GM21526 (cell line): ENCODE measurements at regions not wholly inside any gene's neighbourhood (a gene's known extent, or its start where the extent isn't known, plus 50 kb on each side); places are given as distances from the start of the nearest gene placed in this dataset.

ENCODE experiments used
- ATAC-seq: cut with Tn5 transposase; IDR thresholded peaks from one replicate; pipeline ENCODE4 v1.9.1; 2021; ENCODE audit warnings: moderate library complexity; ENCODE audit not compliant: unreplicated experiment, low FRiP score

DNA sequence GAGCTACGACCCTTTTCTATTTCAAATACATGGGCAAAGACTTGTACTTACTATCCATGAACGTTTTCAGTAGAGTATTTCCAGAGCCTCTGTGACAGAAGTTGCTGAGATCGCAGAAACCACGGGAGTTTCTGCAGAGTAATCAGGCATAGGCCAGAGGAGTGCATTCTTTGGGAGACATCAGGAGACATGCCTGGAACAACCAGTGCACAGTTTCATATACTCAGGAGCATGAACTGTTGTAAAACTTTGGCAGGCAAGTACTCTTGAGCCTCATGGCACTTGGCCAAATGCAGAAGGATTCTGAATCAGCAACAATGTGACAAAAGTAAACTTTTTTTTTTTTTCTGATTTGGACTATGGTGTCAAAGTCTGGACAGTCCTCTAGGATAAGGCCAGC, 307.1 kb downstream of the GRB14 start:
- no peak for ATAC-seq

DNA sequence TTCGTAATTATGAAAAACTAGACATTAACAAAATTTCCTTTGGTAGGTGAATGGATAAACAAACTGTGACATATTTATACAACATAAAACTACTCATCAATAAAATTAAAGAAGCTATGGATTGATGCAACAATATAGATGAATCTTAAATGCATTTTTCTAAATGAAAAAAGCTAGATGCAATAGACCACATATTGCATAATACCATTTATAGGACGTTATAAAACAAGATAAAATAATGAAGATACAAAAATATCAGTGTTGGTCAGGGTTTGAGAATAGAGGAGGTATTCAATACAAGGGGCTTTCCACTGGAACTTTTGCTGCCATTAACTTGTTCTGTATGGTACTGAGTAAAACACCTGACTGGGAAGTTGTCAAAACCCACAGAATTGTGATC, 314.4 kb downstream of the GRB14 start:
- no peak for ATAC-seq

DNA sequence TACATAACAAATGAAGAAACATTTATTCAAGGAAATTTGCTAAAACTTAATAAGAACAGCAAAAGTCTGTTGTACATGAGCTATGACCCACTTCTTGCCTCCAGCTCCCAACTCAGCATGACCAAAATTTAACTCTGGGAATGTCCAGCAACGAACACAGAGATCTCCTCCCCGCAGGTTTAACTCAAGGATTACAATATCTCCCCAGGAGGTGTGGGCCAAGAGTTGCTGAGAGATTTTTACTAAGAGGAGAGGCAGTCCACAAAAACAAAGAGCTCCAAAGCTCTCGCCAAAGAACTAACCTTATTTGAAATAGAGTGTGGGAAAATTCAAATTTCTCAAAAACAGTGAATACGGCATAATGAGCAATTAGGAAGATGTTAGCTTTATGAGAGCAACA, 318.5 kb downstream of the GRB14 start:
- ATAC-seq: no peak

DNA sequence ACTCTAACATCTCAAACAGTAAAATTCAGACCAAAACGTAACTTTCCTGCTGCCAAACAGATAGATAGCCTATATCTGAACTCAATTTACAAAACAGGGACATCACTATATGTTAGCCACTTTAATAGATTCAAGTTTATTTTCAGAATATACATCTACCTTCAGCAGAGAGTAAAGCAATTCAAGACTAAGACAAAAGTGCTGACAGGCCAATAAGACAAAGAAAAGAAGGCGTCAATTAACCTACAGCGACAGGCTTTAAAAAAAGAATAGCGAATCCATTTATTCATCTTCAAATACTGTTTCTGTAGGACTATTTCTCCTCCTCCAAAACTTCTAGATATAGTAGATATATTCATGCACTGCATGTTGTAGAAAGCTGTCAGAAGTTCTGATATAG, 333.0 kb downstream of the GRB14 start:
- no peak for ATAC-seq

DNA sequence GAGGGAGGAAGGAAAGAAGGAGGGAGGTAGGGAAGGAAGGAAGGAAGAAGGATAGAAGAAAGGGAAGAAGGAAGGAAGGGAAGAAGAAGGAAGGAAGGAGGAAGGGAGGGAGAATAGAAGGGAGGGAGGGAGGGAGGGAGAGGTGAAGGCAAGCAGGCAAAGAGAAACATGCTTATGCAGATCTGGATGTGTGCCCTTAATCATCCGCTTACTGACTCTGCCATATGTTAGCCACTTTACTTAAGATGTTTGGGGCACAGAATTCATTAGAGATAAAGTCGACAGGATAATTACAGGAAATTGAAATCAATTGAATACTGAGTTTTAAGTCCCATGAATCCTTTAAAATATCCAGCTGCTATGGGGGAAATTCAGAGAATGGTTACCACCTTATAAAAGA, 334.2 kb downstream of the GRB14 start:
- ATAC-seq: no peak

DNA sequence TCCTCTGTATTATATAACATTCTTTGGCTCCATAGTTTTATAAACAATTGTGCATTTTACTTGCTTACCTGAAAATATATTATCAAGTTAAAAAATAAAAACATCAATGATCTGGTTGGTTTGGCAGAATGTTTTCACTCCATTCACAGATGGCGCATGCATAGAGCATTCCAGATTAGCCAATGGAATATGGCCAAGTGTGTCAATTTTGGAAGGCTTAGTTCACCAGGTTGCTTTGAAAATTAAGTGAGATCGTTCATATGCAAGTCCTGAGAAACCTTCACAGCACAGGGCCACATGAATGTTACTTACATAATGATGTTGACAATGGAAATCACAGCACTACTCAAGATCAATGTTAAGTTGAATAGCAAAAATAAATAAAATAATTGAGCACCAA, 335.7 kb downstream of the GRB14 start:
- no peak for ATAC-seq

DNA sequence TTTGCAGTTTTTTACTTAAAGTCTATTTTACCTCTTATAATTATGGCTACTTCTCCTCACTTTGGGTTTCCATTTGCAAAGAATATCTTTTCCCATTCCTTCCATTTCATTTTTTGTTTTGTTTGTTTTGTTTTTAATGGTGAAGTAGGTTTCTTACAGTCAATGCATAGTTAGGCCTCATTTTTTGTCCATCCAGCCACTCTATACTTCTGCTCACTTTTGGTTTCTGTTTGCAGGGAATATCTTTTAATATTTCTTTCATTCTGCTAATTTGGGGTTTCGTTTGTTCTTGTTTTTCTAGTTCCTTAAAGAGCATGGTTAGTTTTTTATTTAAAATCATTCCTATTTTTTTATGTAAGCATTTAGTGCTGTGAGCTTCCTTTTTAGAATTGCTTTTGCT, 339.4 kb downstream of the GRB14 start:
- no peak for ATAC-seq

DNA sequence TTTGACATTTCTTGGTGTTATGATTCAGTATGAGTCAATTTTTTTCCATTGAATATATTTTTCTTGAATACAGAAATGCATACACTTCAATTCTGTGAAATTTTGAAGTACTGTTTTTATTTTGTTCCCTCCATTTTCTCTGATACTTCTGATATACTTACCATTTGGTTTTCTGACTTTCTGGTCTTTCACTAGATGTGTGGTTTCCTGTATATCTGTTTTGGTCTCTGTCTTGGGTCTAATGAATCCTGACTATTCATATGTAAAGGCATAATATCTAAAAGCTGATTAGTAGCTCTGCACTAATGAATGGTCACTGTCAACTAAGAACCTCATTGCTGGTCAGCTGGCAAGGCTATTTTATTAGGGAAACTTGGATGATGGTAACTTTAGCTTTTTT, 345.6 kb downstream of the GRB14 start:
- ATAC-seq: peak; percentile 51

DNA sequence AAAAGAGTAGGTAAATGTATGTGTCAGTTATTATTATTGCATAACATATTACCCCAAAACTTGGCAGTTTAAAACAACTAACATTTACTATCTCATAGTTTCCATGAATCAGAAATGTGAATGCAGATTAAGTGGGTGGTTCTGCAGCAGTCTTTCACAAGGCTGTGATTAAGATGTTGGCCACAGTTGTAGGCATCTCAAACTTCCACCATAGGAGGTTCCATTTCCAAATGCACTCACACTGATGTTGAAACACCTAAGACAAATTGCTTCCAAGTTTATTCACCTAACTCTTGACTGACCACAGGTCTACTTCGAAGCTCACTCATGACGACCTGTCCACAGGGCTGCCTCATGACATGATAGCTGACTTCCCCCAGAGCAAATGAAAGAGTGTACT, 360.8 kb downstream of the GRB14 start:
- ATAC-seq: no peak

DNA sequence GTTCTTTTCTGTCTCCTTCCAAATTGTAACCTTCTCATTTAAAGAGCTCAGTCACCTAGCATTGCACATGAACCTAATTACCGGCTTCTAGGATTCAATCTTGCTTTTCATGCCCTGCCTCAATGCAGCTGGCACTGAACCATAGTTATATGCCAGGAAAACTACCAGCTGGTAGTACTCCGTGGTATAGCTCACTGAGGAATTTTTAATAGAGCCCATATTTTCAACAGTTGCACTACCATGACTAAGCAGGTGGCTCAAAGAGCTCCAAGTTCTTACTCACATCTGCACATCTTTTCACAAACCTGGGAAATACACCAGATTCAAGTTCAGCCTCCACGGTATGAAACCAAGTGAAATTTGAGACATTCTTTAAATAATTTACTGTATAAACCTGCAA, 363.5 kb downstream of the GRB14 start:
- no peak for ATAC-seq

DNA sequence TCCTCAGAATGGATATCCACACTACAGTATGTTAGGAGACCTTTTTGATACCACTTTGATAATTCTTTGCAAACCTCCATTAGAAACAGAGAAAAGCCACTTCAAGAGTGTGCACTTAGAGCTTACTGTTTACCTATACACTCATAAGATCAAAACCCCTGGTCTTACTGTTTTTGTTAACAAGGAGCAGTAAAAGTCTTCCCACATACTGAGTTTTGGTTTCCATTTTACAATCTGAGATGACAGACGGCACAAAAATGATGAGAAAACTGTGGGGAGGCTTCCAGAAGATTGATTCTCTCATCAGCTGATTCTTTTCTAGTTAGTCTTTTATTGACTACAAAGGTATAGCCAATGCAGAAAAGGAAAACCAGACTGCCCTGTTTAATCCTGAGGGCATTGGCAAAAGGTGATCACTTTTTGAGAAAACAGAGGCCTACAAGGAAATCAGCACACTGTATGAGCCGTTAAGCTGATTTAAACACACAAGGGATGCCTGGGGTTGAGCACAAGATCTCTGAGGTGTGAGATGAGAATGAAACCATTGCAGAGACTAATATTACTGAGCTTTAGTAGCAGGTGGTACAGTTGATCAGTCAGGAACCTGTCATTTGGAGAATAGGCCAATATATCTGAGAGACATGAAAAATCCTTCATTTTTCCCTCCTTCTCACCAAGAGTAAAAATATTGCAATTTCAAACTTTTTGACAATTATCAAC, 368.6 kb downstream of the GRB14 start:
- ATAC-seq: peak; percentile 98

DNA sequence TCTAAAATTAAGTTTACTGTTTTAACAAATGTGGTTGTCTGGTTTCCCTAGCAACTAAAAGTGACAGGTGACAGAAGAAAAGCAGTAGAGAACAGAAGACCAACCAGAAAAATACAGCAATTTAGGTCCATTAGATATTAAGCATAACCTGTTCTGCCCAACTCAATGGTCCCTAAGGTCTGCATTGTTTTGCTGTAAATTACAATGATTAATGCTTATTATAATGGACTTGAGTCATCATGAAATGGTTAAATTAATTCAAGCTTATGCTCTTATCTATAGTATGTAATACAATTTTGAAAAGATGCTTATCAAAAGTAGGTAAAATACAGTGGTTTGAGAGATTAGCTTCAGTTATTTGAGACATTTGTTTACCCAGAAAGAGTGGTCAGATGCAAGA, 378.0 kb downstream of the GRB14 start:
- ATAC-seq: no peak

DNA sequence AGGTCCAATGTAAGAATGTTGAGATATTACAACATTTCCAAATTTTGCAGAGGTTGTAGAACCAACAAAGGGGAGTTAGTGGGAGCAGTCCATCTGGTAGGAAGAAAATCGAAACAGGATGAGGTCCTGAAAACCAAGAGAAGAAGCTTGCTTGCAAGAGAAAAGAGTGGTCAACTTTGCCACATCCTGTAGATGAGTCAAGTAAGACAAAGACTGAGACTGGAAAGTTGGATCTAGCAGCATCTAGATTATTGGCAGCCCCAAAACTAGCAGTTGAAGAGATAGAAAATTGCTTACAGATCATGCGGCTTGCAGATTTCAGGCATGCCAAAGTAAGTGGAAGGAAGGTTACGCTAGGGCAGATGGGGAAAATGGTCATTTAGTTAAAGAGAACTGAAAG, 378.9 kb downstream of the GRB14 start:
- no peak for ATAC-seq

DNA sequence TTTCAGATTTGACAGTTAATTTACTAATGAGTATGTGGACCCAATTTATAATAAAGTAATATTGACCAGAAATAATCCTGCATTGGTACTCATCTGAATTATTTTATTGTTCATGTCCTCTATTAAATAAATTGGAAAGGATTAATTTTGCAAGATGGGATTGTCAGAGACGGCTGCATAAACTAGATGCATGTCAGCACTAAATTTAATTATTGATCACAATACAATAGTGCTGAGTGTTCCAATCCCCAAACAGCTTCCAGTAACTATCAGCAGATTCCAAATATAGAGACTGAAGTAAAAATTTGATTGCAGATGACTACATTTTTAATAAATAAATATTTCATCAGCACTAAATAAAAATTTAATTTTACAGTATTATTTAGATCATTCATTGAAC, 387.2 kb downstream of the GRB14 start:
- ATAC-seq: no peak

DNA sequence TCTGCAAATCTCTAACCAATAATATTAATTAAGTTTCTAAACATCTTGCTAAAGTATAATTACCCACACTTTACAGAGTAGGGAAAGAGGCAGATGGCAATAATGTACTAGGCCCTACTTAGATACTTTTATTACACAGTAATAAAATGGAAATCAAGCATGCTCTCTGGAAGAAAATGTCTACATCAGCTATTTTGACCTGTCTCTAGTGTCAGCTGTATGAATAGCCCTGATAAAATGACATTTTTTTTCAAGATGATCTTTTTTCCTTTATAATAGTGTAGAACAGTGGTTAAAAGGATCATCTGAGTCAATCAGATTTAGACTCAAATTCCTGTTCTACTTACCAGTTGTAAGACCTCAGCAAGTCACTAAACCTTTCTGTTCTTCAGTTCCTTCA, 397.3 kb downstream of the GRB14 start:
- ATAC-seq: no peak

DNA sequence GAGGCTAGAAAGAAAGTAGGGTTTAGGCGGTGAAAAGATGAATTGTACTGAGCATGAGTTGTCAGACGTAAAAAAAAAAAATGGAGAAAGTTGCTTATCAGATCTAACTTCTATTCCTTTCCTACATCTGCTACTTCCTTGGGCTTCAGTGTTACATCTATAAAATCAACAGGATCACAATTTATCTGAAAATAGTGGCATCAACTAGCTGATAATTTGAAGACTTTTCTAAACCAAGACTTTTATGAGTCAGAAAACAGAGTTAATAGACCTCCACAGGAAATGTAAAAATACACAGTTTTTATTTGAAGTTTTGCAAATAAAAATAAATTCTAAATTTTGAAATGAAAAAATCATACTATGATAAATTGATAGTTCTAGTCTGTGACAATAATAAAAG, 399.8 kb downstream of the GRB14 start:
- no peak for ATAC-seq

DNA sequence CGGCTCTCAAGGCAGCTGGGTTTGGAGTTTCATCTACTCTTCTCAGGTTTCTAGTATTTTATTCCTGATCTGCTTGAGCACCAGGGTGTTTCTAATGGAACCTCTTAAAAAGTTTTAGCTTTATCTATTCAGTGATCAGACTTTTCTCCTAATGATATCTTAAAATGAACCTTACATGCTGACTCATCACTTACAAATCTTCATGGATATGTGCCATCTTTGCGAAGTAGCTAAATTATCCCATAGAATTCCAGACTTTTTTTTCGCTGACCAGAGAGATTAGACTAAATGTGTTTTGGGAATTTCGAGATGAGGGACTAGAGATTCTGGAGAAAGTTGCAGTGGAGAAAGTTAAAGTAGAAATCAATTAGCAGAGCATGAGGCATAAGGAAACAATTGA, 401.0 kb downstream of the GRB14 start:
- ATAC-seq: no peak

DNA sequence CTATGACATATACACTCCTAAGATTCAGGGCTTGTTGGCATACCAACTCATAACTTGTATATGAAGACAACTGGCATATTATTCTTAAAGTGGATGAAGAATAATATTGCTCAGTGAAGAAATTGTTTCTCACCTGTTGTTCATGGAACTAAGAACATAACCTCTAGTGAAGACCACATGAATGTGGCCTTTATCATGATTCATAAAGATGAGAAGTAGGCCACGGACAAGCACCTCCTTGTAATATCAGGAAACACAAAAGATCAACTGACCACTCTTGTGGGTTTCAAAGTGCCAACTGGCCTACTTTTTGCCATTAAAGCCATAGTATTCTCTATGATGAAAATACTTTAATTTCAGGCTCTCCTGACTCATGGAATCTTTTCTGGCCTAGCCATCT, 407.4 kb downstream of the GRB14 start:
- no peak for ATAC-seq

DNA sequence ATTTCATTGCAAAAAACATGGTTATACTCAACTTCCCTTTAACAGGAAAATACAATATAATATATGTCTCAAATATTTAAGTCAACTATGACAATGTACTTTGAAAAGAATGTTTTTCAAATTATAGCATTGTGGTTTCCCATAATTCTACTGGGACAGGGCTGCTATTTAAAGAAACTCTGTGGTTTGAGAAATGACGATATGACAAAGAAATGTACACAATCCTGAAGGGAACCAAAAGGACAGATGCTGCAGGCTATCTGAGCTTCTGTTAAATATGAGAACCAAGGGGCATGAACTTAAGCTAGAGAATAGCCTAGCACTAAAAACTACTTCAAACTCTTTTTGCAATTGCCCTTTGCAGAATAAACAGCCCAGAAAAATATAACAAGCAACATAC, 415.9 kb downstream of the GRB14 start:
- ATAC-seq: no peak

DNA sequence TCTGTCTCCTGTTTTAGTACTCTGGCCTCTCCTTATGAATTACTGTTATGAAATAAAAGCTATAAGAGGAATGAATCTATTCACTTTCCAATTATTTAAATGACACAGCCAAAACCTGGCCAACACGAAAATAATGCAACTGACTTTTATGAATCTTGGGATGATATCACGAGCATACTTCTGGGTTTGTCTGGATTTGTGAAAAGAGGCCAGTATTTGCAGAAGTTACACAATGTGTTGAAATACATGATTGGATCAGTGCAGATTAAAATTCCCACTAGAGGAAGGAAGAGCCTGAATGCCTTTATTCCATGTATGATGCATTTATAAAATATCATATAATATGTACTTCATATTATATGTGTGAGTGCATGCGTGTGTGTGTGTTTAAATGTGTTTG, 418.2 kb downstream of the GRB14 start:
- ATAC-seq: no peak

DNA sequence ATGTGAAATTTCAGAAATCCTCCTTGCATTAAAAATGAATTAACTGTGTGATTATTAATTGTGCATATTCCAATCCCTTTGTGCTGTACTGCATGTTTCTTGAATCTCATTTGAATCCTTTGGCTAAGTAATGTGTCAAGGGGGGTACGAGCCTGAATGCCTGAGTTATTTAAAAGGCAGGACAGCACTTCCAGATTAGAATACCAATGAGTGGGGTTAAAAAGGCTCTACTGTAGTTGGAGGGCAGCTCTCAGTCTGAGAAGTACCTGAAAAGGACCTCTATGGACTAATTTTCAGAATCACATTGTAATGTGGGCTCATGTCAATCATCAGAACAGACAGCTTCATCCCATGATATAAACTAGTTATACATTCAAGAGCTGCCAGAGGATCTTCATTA, 423.0 kb downstream of the GRB14 start:
- ATAC-seq: no peak

DNA sequence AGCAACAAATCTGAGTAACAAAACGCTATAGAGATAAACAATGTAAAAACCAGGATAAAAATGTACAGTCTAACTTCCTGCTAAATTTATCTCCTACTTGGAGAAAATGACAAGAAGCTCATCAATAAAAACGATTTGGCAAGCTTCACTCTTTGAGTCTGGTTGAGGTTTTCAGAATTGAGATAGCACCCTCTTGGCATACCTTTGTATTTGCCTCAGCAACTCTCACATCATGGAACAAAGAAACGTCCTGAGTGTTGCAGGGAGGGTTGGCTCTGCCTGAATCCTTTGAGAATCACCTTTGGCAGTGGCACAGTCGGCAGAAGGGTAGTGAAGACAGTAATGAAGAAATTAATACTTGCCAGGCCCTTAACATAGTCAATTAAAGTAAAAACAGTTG, 430.6 kb downstream of the GRB14 start:
- no peak for ATAC-seq

DNA sequence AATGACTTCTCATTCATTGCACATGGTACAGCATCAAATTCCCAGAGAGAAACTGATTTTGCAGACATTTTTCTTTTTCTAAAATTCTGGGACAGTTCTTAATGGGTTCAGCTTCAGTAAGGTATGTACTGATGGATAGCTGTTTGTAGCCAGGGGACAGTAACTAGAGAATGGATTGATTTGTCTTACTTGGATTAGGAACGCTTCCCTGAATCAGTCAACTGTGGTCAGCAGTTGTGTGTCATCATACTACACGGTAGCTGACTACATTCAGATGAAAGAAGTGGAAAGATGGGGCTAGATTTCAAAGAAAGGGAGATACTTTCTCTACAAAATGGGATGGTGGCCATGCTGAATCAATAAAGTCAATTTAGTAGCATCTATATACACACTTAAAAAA, 431.4 kb downstream of the GRB14 start:
- no peak for ATAC-seq
